Cardiac muscle cell (in vitro differentiated cells and primary cell): ENCODE measurements at regions not wholly inside any gene's neighbourhood (a gene's known extent, or its start where the extent isn't known, plus 50 kb on each side); places are given as distances from the start of the nearest gene placed in this dataset.

ENCODE experiments used
- DNase-seq, 2 donors: peaks; one replicate each; pipeline versions ENCODE4 v3.0.0 to v3.0.0-alpha.2; 2010 to 2017; ENCODE audit warnings: low read depth in 1 of 2, low spot score in 1 of 2
- H3K27ac ChIP-seq: fragments of 200-600 bp; sonication (generic); 2 replicates; pipeline ENCODE4 v1.5.1; 2016
- H3K27me3 ChIP-seq: fragments of 200-600 bp; sonication (generic); 2 replicates; pipeline ENCODE4 v1.6.0; 2016; ENCODE audit warnings: control low read depth
- H3K36me3 ChIP-seq: fragments of 200-600 bp; sonication (generic); 2 replicates; pipeline ENCODE4 v1.5.1; 2016; ENCODE audit warnings: control low read depth
- H3K4me1 ChIP-seq: fragments of 200-600 bp; sonication (generic); 2 replicates; pipeline ENCODE4 v1.8.1; 2017; ENCODE audit warnings: low read depth, mild to moderate bottlenecking, mixed run types
- H3K4me3 ChIP-seq: fragments of 200-600 bp; sonication (generic); 2 replicates; pipeline ENCODE4 v1.5.1; 2016; ENCODE audit warnings: mild to moderate bottlenecking
- H3K9me3 ChIP-seq: fragments of 200-600 bp; sonication (generic); 2 replicates; pipeline ENCODE4 v1.5.1; 2017; ENCODE audit warnings: low read depth, mild to moderate bottlenecking, control low read depth
- CTCF ChIP-seq: IDR thresholded peaks from 2 replicates; pipeline ENCODE4 v1.5.1; 2012; ENCODE audit warnings: low read depth, mild to moderate bottlenecking, low read length

- H3K9me3 ChIP-seq, result no peaks in the 10 kb centered on the region
- DNase-seq, result no peak
- no peak overlapping the region for H3K27ac ChIP-seq
- no peak overlapping the region for H3K4me3 ChIP-seq
- no peak for TF ChIP-seq CTCF
- H3K4me1 ChIP-seq, result no peaks in the 10 kb centered on the region
- no peaks in the 10 kb centered on the region for H3K36me3 ChIP-seq
- no peaks in the 10 kb centered on the region for H3K27me3 ChIP-seq
Measured at GRCh38 chr15:27672537-27672936, 426.6 kb downstream of the OCA2 start.

GRCh38 chr15:27671819-27672437 lies 427.2 kb downstream of the OCA2 start:
- H3K9me3 ChIP-seq, result no peaks in the 10 kb centered on the region
- H3K4me3 ChIP-seq, result no peak overlapping the region
- DNase-seq, result no peak
- no peak overlapping the region for H3K27ac ChIP-seq
- no peaks in the 10 kb centered on the region for H3K4me1 ChIP-seq
- H3K36me3 ChIP-seq, result no peaks in the 10 kb centered on the region
- TF ChIP-seq CTCF, result no peak
- H3K27me3 ChIP-seq, result no peaks in the 10 kb centered on the region

- no peak for TF ChIP-seq CTCF
- Histone ChIP-seq H3K36me3 (no peaks in the 10 kb centered on the region), H3K27me3 (no peaks in the 10 kb centered on the region), H3K27ac (no peak overlapping the region), H3K9me3 (no peaks in the 10 kb centered on the region), H3K4me3 (no peak overlapping the region), H3K4me1 (no peaks in the 10 kb centered on the region)
- DNase-seq, result no peak
Measured at GRCh38 chr15:27670486-27671209, 428.5 kb downstream of the OCA2 start.

GRCh38 chr15:27669641-27670040 lies 429.5 kb downstream of the OCA2 start:
- Histone ChIP-seq H3K4me3 (no peak overlapping the region), H3K9me3 (no peaks in the 10 kb centered on the region), H3K27me3 (no peaks in the 10 kb centered on the region), H3K4me1 (no peaks in the 10 kb centered on the region), H3K36me3 (no peaks in the 10 kb centered on the region), H3K27ac (no peak overlapping the region)
- DNase-seq, result no peak
- TF ChIP-seq CTCF, result no peak

GRCh38 chr15:27668471-27669220 lies 430.5 kb downstream of the OCA2 start:
- H3K27ac ChIP-seq, result no peak overlapping the region
- H3K4me3 ChIP-seq, result no peak overlapping the region
- no peaks in the 10 kb centered on the region for H3K9me3 ChIP-seq
- TF ChIP-seq CTCF, result no peak
- no peaks in the 10 kb centered on the region for H3K36me3 ChIP-seq
- H3K27me3 ChIP-seq, result no peaks in the 10 kb centered on the region
- no peak for DNase-seq
- no peaks in the 10 kb centered on the region for H3K4me1 ChIP-seq
